GM12892 (cell line): ENCODE measurements at regions not wholly inside any gene's neighbourhood (a gene's known extent, or its start where the extent isn't known, plus 50 kb on each side); places are given as distances from the start of the nearest gene placed in this dataset.
"Not testable (repeated sequence)": the region's sequence is repeated elsewhere in the genome, so short reads cannot be mapped to it uniquely, and the experiment has no call there.

Source experiments
- POLR2A ChIP-seq: IDR thresholded peaks from 2 replicates; pipeline ENCODE4 v1.6.1; 2011; ENCODE audit warnings: low read depth, low read length, control low read depth
- POLR2AphosphoS5 ChIP-seq: IDR thresholded peaks from 2 replicates; pipeline ENCODE4 v1.6.1; 2011; ENCODE audit warnings: low read depth, low read length, control low read depth

- TF ChIP-seq POLR2AphosphoS5, POLR2A: not testable (repeated sequence)
Observed at GRCh38 chr2:111263380-111264017, 142.8 kb downstream of the BCL2L11 start.
